GM19351 (cell line): ENCODE measurements at regions not wholly inside any gene's neighbourhood (a gene's known extent, or its start where the extent isn't known, plus 50 kb on each side); places are given as distances from the start of the nearest gene placed in this dataset.
"Not testable (repeated sequence)": the region's sequence is repeated elsewhere in the genome, so short reads cannot be mapped to it uniquely, and the experiment has no call there.

Experiments
- ATAC-seq: cut with Tn5 transposase; IDR thresholded peaks from one replicate; pipeline ENCODE4 v1.9.1; 2021; ENCODE audit warnings: mild to moderate bottlenecking, moderate library complexity; ENCODE audit not compliant: unreplicated experiment

GRCh38 chr7:123264820-123265219 is 65.1 kb upstream of the SLC13A1 start:
- ATAC-seq, result not testable (repeated sequence)

DNA sequence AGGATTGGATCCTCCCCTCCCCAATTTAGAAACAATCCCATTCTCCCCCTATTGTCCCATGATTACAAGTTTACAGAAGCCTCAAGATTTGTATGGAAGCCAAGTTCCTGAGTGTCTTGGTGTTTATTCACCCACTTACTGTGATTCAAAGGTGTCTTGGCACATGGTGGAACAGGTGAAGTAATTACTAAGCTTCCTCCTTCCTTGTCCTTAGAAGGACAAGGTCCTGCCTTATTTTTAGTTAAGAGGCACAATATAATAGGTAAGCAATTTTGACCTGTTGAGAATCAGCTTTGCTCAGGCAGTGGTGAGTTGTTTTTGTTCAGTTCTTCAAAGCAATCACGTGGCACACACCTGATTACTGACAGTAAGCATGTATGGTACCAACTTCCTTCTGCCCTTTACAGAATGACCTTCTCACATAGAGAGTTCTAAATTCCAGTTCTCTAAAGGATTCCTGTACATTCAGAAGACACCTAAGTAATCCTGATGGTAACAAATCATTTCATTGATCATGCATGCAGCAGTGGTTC is 60.7 kb upstream of the SLC13A1 start:
- ATAC-seq, result no peak

GRCh38 chr7:123259759-123260158 is 60.0 kb upstream of the SLC13A1 start:
- no peak for ATAC-seq
